Progenitor cell of endocrine pancreas (in vitro differentiated cells): ENCODE measurements at regions not wholly inside any gene's neighbourhood (a gene's known extent, or its start where the extent isn't known, plus 50 kb on each side); places are given as distances from the start of the nearest gene placed in this dataset.

Experiments
- DNase-seq: peaks from one replicate; pipeline ENCODE4 v3.0.0; 2021; ENCODE audit warnings: low spot score; ENCODE audit not compliant: unreplicated experiment
- H3K27ac Mint-ChIP-seq: 2 replicates; pipeline ENCODE4 v1.8.0; 2021; ENCODE audit warnings: mild to moderate bottlenecking, moderate library complexity, mixed read lengths
- H3K27me3 Mint-ChIP-seq: 2 replicates; pipeline ENCODE4 v1.8.0; 2021; ENCODE audit warnings: mixed read lengths
- H3K36me3 Mint-ChIP-seq: 2 replicates; pipeline ENCODE4 v1.8.0; 2022; ENCODE audit warnings: mixed read lengths; ENCODE audit not compliant: insufficient read depth
- H3K4me1 Mint-ChIP-seq: 2 replicates; pipeline ENCODE4 v1.8.0; 2021; ENCODE audit warnings: low read depth, mixed read lengths
- H3K4me3 Mint-ChIP-seq: 2 replicates; pipeline ENCODE4 v1.8.0; 2021; ENCODE audit warnings: low read depth, mild to moderate bottlenecking, moderate library complexity, mixed read lengths
- H3K9me3 Mint-ChIP-seq: 2 replicates; pipeline ENCODE4 v1.8.0; 2021; ENCODE audit warnings: low read depth, mixed read lengths
- CTCF ChIP-seq: fragments of 200-600 bp; sonication (generic); IDR thresholded peaks from one replicate; pipeline ENCODE4 v1.5.0; 2021; ENCODE audit warnings: antibody characterized with exemption, mild to moderate bottlenecking; ENCODE audit not compliant: unreplicated experiment

GRCh38 chr9:73996844-73997243 lies 500.3 kb upstream of the RORB start:
- H3K27ac Mint-ChIP-seq: no peak overlapping the region
- H3K9me3 Mint-ChIP-seq: peaks cover 2% of the 10 kb centered on the region
- DNase-seq: no peak
- no peak for TF ChIP-seq CTCF
- H3K4me1 Mint-ChIP-seq: peaks cover 8% of the 10 kb centered on the region
- H3K27me3 Mint-ChIP-seq: no peaks in the 10 kb centered on the region
- no peak overlapping the region for H3K4me3 Mint-ChIP-seq
- H3K36me3 Mint-ChIP-seq: no peaks in the 10 kb centered on the region

GRCh38 chr9:74001382-74001781 lies 495.8 kb upstream of the RORB start:
- Mint-ChIP-seq H3K36me3 (no peaks in the 10 kb centered on the region), H3K27ac (no peak overlapping the region), H3K4me1 (peaks cover 8% of the 10 kb centered on the region), H3K4me3 (no peak overlapping the region), H3K9me3 (no peaks in the 10 kb centered on the region), H3K27me3 (no peaks in the 10 kb centered on the region)
- no peak for TF ChIP-seq CTCF
- no peak for DNase-seq

- no peak for TF ChIP-seq CTCF
Observed at GRCh38 chr9:74006935-74007334, 490.2 kb upstream of the RORB start.

GRCh38 chr9:74007833-74008232 lies 489.3 kb upstream of the RORB start:
- H3K9me3 Mint-ChIP-seq: no peaks in the 10 kb centered on the region
- no peak for TF ChIP-seq CTCF
- no peaks in the 10 kb centered on the region for H3K27me3 Mint-ChIP-seq
- H3K36me3 Mint-ChIP-seq: no peaks in the 10 kb centered on the region
- no peak overlapping the region for H3K27ac Mint-ChIP-seq
- no peak overlapping the region for H3K4me3 Mint-ChIP-seq
- no peaks in the 10 kb centered on the region for H3K4me1 Mint-ChIP-seq
- DNase-seq: no peak

More at GRCh38 chr9:74006935-74007334, 490.2 kb upstream of the RORB start:
- Mint-ChIP-seq H3K36me3 (no peaks in the 10 kb centered on the region), H3K27ac (no peak overlapping the region), H3K27me3 (no peaks in the 10 kb centered on the region), H3K9me3 (no peaks in the 10 kb centered on the region), H3K4me1 (no peaks in the 10 kb centered on the region), H3K4me3 (no peak overlapping the region)
- no peak for DNase-seq

GRCh38 chr9:74016004-74016403 lies 481.1 kb upstream of the RORB start:
- H3K36me3 Mint-ChIP-seq: no peaks in the 10 kb centered on the region
- no peak for TF ChIP-seq CTCF

More at GRCh38 chr9:74016004-74016403, 481.1 kb upstream of the RORB start:
- peaks cover 9% of the 10 kb centered on the region for H3K9me3 Mint-ChIP-seq
- H3K4me1 Mint-ChIP-seq: no peaks in the 10 kb centered on the region
- no peak for DNase-seq
- no peaks in the 10 kb centered on the region for H3K27me3 Mint-ChIP-seq
- no peak overlapping the region for H3K27ac Mint-ChIP-seq
- H3K4me3 Mint-ChIP-seq: no peak overlapping the region
